Pancreas (tissue), 10 donors: ENCODE measurements at regions not wholly inside any gene's neighbourhood (a gene's known extent, or its start where the extent isn't known, plus 50 kb on each side); places are given as distances from the start of the nearest gene placed in this dataset.

Experiments used
- ATAC-seq, 4 donors: fragments of 200-7000 bp; cut with Tn5 transposase; one replicate each; pipeline versions ENCODE4 v1.8.0 to v1.9.1; 2020; ENCODE audit warnings: mild to moderate bottlenecking in 4 of 4, moderate library complexity in 4 of 4
- DNase-seq, 6 donors: peaks; one replicate each; pipeline ENCODE4 v3.0.0-alpha.2; 2020
- FAIRE-seq: peaks from 2 replicates; lab custom pipeline; 2012; peaks lifted over from hg19 to GRCh38; lab: Jason Lieb, UNC
- H3K27ac ChIP-seq, 4 donors: fragments of 200-600 bp; sonication (generic); 1 replicate in 3 of 4; 2 replicates in 1 of 4; pipeline versions ENCODE4 v1.5.0 to v1.8.0; 2020
- H3K27me3 ChIP-seq, 4 donors: fragments of 200-600 bp; one replicate each; pipeline ENCODE4 v1.8.0; 2021
- H3K36me3 ChIP-seq, 3 donors: fragments of 200-600 bp; sonication (generic) in 1 of 3; one replicate each; pipeline versions ENCODE4 v1.5.0 to v1.8.0; 2020 to 2021
- H3K4me1 ChIP-seq, 3 donors: fragments of 200-600 bp; one replicate each; pipeline ENCODE4 v1.8.0; 2021
- H3K4me3 ChIP-seq, 4 donors: fragments of 200-600 bp; sonication (generic) in 2 of 4; one replicate each; pipeline versions ENCODE4 v1.5.0 to v1.8.0; 2020 to 2021
- H3K9me3 ChIP-seq, 4 donors: fragments of 200-600 bp; one replicate each; pipeline ENCODE4 v1.8.0; 2021
- CTCF ChIP-seq, 4 donors: fragments of 200-600 bp; sonication (generic) in 3 of 4; IDR thresholded peaks; one replicate each; pipeline versions ENCODE4 v1.5.0 to v1.8.0; 2021; ENCODE audit warnings: antibody characterized with exemption in 4 of 4
- WGBS, 2 donors: extraction: QIAGEN DNeasy Blood & Tissue Kit; methylation state at CpG; one replicate each; pipeline ENCODE4 v1.1.7; 2013; 5-methylcytosine and 5-hydroxymethylcytosine counted together
- intact Hi-C, 3 donors: fragments of 100-400 bp; cut with DNase I; formaldehyde crosslinking; loops; one replicate each; pipeline versions ENCODE4 v1.11.1 to v1.14.2; 2022
- donor health status: healthy with polysubstance abuse.
- donor health status: DM: no; HTN: no; CAD: no; lungs with moderate emphysema.
- donor health status: DM: no; HTN: no; CAD: no.
- donor health status: control.
- donor health status: control.
- donor health status: Bipolar disorder and iron deficiency.
- donor health status: DM: yes; HTN: yes; CAD: no.
- donor health status: DM: no; HTN: no; CAD: no.
- donor health status: DM: no; HTN: no; CAD: no.
- donor health status: DM: yes; HTN: yes; CAD: no.

- H3K36me3 ChIP-seq = no peaks in the 10 kb centered on the region
- WGBS, 2 donors = 34 to 37% methylated on average over 7 of the region's 7 CpGs
- no peak for DNase-seq
- no peak for ATAC-seq
- no peak for FAIRE-seq
- no peak for TF ChIP-seq CTCF (IDR thresholded peaks at IDR 0.05)
- H3K27me3 ChIP-seq = no peaks in the 10 kb centered on the region
- no peaks in the 10 kb centered on the region for H3K9me3 ChIP-seq
- intact Hi-C loops = no loop called here
- H3K27ac ChIP-seq = no peak overlapping the region
- H3K4me3 ChIP-seq = no peak overlapping the region
- H3K4me1 ChIP-seq = no peaks in the 10 kb centered on the region
These were observed 162.6 kb downstream of the ETNK1 start for GRCh38 chr12:22787557-22787956.

- Histone ChIP-seq H3K27me3 (no peaks in the 10 kb centered on the region), H3K4me3 (no peak overlapping the region), H3K9me3 (no peaks in the 10 kb centered on the region), H3K27ac (no peak overlapping the region), H3K4me1 (no peaks in the 10 kb centered on the region), H3K36me3 (no peaks in the 10 kb centered on the region)
- intact Hi-C loops = no loop called here
- DNase-seq = no peak
- no peak for FAIRE-seq
- WGBS, 2 donors = 56 to 75% methylated on average over 3 of the region's 3 CpGs
- no peak for TF ChIP-seq CTCF (IDR thresholded peaks at IDR 0.05)
- ATAC-seq = no peak
These were observed 163.9 kb downstream of the ETNK1 start for GRCh38 chr12:22788913-22789312.

GRCh38 chr12:22792138-22792537 is 167.2 kb downstream of the ETNK1 start:
- no peaks in the 10 kb centered on the region for H3K36me3 ChIP-seq
- no peaks in the 10 kb centered on the region for H3K9me3 ChIP-seq
- FAIRE-seq (no peak), DNase-seq (no peak), ATAC-seq (no peak)
- no peak overlapping the region for H3K27ac ChIP-seq
- WGBS, 2 donors = 42 to 62% methylated on average over 4 of the region's 4 CpGs
- H3K27me3 ChIP-seq = no peaks in the 10 kb centered on the region
- H3K4me1 ChIP-seq = no peaks in the 10 kb centered on the region
- intact Hi-C loops = no loop called here
- H3K4me3 ChIP-seq = no peak overlapping the region
- no peak for TF ChIP-seq CTCF (IDR thresholded peaks at IDR 0.05)

GRCh38 chr12:22794017-22794416 is 169.0 kb downstream of the ETNK1 start:
- no peak for FAIRE-seq
- TF ChIP-seq CTCF (IDR thresholded peaks at IDR 0.05) = no peak
- Histone ChIP-seq H3K4me3 (no peak overlapping the region), H3K27ac (no peak overlapping the region), H3K36me3 (no peaks in the 10 kb centered on the region), H3K4me1 (no peaks in the 10 kb centered on the region), H3K27me3 (no peaks in the 10 kb centered on the region), H3K9me3 (no peaks in the 10 kb centered on the region)
- intact Hi-C loops = no loop called here
- no peak for DNase-seq
- ATAC-seq = no peak
- 97% methylated on average over 1 of the region's 1 CpG for WGBS, 2 donors

- no peak for DNase-seq
- Histone ChIP-seq H3K4me3 (no peak overlapping the region), H3K4me1 (no peaks in the 10 kb centered on the region), H3K36me3 (no peaks in the 10 kb centered on the region), H3K27me3 (no peaks in the 10 kb centered on the region), H3K27ac (no peak overlapping the region), H3K9me3 (no peaks in the 10 kb centered on the region)
- ATAC-seq = no peak
- WGBS, 2 donors = 58 to 70% methylated on average over 4 of the region's 4 CpGs
- intact Hi-C loops = no loop called here
- TF ChIP-seq CTCF (IDR thresholded peaks at IDR 0.05) = no peak
- no peak for FAIRE-seq
These were observed 172.1 kb downstream of the ETNK1 start for GRCh38 chr12:22796941-22797630.
